Activated T-cell treated with anti-CD3 and anti-CD28 coated beads, Interleukin-2, amount 50 U/mL, for 72 hours (primary cell): ENCODE measurements at regions not wholly inside any gene's neighbourhood (a gene's known extent, or its start where the extent isn't known, plus 50 kb on each side); places are given as distances from the start of the nearest gene placed in this dataset.
"Not testable (repeated sequence)": the region's sequence is repeated elsewhere in the genome, so short reads cannot be mapped to it uniquely, and the experiment has no call there.

Source experiments
- ATAC-seq, 2 donors: fragments of 150-1000 bp; cut with Tn5 transposase; replicated peaks in 1 of 2; 2 replicates each; pipeline ENCODE4 v1.10.0; 2021; ENCODE audit warnings: moderate library complexity in 2 of 2, mild to moderate bottlenecking in 1 of 2
- DNase-seq, 2 donors: peaks; one replicate each; pipeline ENCODE4 v3.0.0; 2021 to 2022; ENCODE audit warnings: mixed read lengths in 1 of 2
- H3K27ac Mint-ChIP-seq: one replicate; pipeline ENCODE4 v1.8.0; 2022; ENCODE audit warnings: mild to moderate bottlenecking, moderate library complexity, mixed read lengths
- H3K27me3 Mint-ChIP-seq: one replicate; pipeline ENCODE4 v1.8.0; 2022; ENCODE audit warnings: low read depth, mixed read lengths
- H3K36me3 Mint-ChIP-seq, 2 donors: one replicate each; pipeline ENCODE4 v1.8.0; 2022; ENCODE audit warnings: mixed read lengths in 2 of 2, mild to moderate bottlenecking in 1 of 2; ENCODE audit not compliant: insufficient read depth in 2 of 2
- H3K4me1 Mint-ChIP-seq: one replicate; pipeline ENCODE4 v1.8.0; 2022; ENCODE audit warnings: low read depth, mixed read lengths
- H3K4me3 Mint-ChIP-seq, 2 donors: one replicate each; pipeline ENCODE4 v1.8.0; 2022; ENCODE audit warnings: mild to moderate bottlenecking in 2 of 2, mixed read lengths in 2 of 2, moderate library complexity in 2 of 2
- H3K9me3 Mint-ChIP-seq, 2 donors: one replicate each; pipeline ENCODE4 v1.8.0; 2022; ENCODE audit warnings: mixed read lengths in 2 of 2

DNA sequence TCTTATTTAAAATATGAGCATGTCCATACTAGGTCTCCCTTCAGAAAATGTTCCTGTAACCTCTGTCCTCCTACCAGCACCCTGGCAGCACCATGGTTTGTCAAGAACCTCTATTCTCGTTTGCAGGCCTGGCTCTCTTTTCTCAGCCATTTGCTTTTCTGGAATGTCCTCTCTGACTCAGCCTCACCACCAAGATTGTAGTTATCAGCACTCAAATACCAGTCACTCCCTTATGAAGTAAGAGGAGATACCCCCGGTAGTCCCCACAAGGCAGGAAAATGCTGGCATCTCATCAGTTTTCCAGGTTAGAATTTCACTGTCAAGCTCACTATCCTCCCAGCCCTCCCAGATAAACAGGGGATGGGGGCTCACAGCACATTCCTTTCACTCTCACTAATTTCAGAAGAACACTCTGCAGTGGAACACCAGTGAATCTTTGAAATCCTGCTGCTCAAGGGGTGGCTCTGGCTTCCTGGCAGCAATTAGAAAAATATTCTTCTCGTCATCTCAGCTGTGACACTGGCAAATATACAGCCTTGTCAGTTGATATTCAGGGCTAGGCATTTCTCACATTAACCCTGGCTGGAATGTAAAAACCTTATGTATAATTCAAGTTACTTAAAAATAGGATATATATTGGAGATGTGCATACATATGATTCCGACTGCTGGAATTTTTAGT is 129.2 kb downstream of the TBX18 start:
- Mint-ChIP-seq H3K9me3 (peaks cover 7 to 12% of the 10 kb centered on the region in 2 donors), H3K27me3 (no peaks in the 10 kb centered on the region), H3K4me1 (no peaks in the 10 kb centered on the region), H3K27ac (no peak overlapping the region), H3K36me3 (no peaks in the 10 kb centered on the region), H3K4me3 (no peak overlapping the region)
- DNase-seq, result no peak
- no peak for ATAC-seq

DNA sequence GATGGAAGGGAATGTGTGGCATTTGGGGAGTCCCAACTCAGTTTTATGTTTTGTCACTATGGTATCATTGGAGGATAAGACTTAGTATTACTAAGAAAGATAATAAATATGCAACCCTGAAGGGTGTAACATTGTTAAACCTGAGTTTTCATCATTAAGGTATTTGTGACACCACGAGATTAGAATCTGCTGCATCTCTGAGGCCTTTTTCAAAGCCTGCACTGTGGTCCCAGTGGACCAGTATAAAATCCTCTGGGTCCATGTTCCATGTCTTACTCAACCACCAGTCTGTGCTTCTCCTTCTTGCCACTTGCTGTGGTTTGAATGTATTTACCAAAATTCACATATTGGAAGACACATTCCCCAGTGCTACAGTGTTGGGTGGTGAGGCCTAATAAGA is 130.6 kb downstream of the TBX18 start:
- DNase-seq (no peak), ATAC-seq (no peak)
- Mint-ChIP-seq H3K36me3 (no peaks in the 10 kb centered on the region), H3K4me1 (no peaks in the 10 kb centered on the region), H3K27ac (no peak overlapping the region), H3K9me3 (peaks cover 6 to 12% of the 10 kb centered on the region in 2 donors), H3K27me3 (no peaks in the 10 kb centered on the region), H3K4me3 (no peak overlapping the region)

DNA sequence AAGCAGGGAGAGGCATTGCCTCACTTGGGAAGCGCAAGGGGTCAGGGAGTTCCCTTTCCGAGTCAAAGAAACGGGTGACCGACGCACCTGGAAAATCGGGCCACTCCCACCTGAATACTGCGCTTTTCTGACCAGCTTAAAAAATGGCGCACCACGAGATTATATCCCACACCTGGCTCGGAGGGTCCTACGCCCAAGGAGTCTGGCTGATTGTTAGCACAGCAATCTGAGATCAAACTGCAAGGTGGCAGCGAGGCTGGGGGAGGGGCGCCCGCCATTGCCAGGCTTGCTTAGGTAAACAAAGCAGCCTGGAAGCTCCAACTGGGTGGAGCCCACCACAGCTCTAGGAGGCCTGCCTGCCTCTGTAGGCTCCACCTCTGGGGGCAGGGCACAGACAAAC is 137.9 kb downstream of the TBX18 start:
- H3K27ac Mint-ChIP-seq, ATAC-seq, H3K4me3 Mint-ChIP-seq, H3K9me3 Mint-ChIP-seq, H3K4me1 Mint-ChIP-seq, H3K27me3 Mint-ChIP-seq, DNase-seq, H3K36me3 Mint-ChIP-seq: not testable (repeated sequence)

DNA sequence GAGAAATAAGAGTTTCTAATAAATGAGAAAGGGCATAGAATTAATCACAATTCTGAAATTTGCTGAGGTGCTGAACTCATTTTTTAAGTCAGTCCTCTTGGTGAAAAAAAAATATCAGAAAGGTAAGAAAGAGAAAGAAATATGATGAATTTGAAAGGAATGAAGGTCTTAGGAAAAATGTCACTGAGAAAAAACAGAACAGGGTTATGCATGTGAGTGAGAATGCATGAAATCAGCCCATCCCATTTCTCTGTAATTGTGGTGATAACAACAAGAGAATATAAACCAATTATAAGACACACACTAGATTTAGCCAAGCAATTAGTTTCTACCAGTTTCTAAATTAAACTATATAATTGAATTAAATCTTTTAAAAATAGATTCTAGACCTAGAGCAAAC is 138.9 kb downstream of the TBX18 start:
- peaks cover 10% of the 10 kb centered on the region in 2 donors for H3K9me3 Mint-ChIP-seq
- ATAC-seq, result no peak
- no peak overlapping the region for H3K27ac Mint-ChIP-seq
- H3K4me1 Mint-ChIP-seq, result no peaks in the 10 kb centered on the region
- H3K4me3 Mint-ChIP-seq, result no peak overlapping the region
- peaks cover 0 to 2% of the 10 kb centered on the region in 2 donors for H3K36me3 Mint-ChIP-seq
- no peak for DNase-seq
- H3K27me3 Mint-ChIP-seq, result no peaks in the 10 kb centered on the region

DNA sequence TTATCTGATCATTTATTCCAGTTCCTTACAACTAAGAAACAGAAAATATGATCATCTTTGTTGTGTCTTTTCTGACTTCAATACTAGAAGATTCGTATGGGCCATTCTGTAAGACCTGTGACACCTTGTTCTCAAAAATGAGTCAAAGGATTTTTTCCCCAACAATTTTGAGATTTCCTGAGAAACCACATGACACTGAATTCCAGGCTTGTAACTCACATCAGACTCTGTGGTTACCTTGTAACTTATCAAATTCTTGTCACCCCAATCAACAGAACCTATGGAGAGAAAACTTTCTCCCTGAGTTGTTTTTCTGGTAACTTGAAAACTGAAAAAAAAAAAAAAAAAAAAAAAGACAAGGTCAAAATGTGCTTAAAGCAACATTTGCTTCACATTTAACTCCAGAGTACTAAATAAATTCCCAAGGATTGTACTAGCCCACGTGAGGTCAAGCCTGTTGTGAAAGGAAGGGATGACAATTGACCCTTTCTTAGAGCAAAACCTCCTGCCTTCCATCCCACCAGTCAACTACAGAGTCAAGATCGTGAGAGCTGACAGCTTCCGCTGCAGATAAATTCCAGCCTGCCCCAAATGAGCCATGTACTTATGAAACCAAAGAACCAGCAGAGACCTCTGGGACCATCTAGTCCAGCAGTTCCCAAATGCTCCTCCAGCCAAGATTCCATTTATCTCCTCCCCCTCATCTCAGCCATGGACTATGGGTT is 140.3 kb downstream of the TBX18 start:
- no peaks in the 10 kb centered on the region for H3K4me1 Mint-ChIP-seq
- H3K9me3 Mint-ChIP-seq, result peaks cover 10 to 11% of the 10 kb centered on the region in 2 donors
- DNase-seq (no peak), ATAC-seq (no peak)
- H3K4me3 Mint-ChIP-seq, result no peak overlapping the region
- no peak overlapping the region for H3K27ac Mint-ChIP-seq
- H3K27me3 Mint-ChIP-seq, result no peaks in the 10 kb centered on the region
- peaks cover 0 to 2% of the 10 kb centered on the region in 2 donors for H3K36me3 Mint-ChIP-seq

DNA sequence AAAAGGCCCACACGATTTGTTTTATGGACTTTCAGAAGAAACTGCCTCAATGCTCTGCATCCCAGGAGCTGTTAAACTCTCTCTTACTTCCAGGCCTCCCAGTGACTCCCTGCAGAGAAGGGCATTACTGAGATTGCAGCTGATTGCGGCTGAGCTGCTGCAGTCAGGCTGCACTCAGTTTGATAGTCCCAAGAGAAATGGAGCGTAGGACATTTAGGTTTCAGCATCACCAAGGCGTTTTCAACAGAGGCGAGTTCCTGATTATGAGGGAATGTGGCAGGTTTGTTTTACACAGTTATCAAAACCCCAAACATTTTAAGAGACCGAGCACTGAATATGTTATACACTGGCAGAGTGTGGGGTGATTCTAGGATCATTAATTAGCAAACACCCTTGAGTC is 145.6 kb downstream of the TBX18 start:
- Mint-ChIP-seq H3K27ac (no peak overlapping the region), H3K4me1 (no peaks in the 10 kb centered on the region), H3K27me3 (no peaks in the 10 kb centered on the region), H3K9me3 (peaks cover 10% of the 10 kb centered on the region in 2 donors), H3K4me3 (no peak overlapping the region), H3K36me3 (no peaks in the 10 kb centered on the region)
- ATAC-seq (no peak), DNase-seq (no peak)

DNA sequence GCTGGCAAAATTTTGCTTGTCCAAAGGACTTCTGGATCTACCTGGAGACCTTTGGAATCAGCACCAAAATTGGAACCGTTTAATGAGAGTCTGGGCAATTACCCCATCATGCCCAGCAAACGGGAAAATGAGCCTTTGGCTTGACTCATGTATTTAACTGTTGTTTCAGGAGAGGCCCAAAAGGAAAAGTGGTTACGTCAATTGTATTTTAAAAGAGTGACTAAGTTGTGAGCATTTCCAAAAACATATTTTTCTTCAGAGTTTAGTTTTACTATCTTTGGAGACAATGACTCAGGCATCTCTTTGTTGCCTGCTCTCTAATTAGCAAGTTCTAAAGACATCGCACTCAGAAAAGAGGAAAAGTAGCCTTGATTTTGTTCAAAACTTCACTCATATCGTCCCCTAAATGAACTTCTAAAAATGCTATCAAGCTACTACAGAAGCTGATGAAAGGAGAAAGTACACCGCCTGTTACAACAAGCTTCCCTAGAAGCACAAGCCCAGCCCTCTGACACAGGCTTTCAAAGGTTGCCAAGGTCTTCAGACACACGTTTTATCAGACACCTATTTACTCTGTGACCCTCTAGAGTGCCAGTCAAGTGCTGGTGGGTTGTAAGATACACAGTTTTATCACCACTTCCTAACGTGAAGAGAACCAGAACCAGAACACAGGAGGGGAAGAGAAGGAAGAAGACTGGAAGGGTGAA is 146.2 kb downstream of the TBX18 start:
- no peaks in the 10 kb centered on the region for H3K4me1 Mint-ChIP-seq
- H3K4me3 Mint-ChIP-seq, result no peak overlapping the region
- H3K36me3 Mint-ChIP-seq, result no peaks in the 10 kb centered on the region
- no peak overlapping the region for H3K27ac Mint-ChIP-seq
- ATAC-seq (no peak), DNase-seq (no peak)
- no peaks in the 10 kb centered on the region for H3K27me3 Mint-ChIP-seq
- H3K9me3 Mint-ChIP-seq, result peaks cover 10% of the 10 kb centered on the region in 2 donors

DNA sequence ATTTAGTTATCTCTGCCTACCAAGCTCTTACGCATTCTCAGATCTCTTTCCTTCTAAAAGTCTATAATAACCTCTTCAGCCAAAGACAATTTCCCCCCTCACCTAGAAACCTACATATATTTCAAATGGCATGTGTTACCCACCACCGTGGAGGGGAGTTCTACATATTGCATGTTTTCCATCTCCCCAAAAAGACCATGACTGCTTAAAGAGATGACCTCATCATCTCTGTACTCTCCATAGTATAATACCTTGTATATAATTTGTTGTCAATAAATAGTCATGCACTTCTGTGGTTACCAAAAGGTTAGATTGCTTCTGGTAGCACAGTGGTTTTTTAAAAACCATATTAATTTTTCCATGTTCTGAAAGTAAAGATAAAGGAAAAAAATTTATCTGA is 148.4 kb downstream of the TBX18 start:
- Mint-ChIP-seq H3K27ac (no peak overlapping the region), H3K27me3 (no peaks in the 10 kb centered on the region), H3K9me3 (peaks cover 3 to 6% of the 10 kb centered on the region in 2 donors), H3K36me3 (no peaks in the 10 kb centered on the region), H3K4me1 (no peaks in the 10 kb centered on the region), H3K4me3 (no peak overlapping the region)
- ATAC-seq (no peak), DNase-seq (no peak)

DNA sequence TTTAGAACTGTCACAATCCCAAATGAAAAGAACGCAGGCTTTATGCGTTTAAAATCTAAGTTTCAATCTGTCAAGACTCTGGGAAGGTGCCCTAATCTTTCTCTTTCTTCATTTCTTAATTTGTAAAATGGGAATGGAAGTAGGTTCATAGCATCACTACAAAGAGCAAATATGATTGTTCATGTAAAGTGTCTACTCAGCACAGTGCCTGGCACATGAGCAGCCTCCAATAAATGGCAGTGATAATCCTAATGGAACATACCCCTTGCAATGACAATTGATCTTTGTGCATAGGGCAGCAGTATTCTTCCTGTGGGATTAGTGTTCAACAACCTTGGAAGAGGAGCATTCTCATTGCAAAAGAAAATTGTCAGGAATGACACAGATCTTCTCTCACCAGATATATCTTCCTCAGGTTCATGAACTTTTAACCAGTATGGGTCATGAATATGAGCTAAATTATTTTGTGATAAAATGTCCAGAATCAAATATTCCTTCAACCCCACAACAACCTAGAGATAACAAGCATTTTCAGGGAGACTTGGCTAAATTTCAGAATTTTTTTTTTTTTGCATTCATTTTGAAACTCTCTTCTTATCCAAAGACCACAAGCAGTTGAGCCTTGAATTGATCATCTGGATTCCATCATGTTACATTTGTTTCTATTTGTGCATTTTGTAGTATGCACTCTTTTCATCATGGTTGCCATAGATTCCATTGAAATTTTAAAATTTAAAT is 149.1 kb downstream of the TBX18 start:
- H3K4me1 Mint-ChIP-seq, result no peaks in the 10 kb centered on the region
- H3K27ac Mint-ChIP-seq, result no peak overlapping the region
- H3K27me3 Mint-ChIP-seq, result no peaks in the 10 kb centered on the region
- no peak for ATAC-seq
- H3K4me3 Mint-ChIP-seq, result no peak overlapping the region
- H3K36me3 Mint-ChIP-seq, result no peaks in the 10 kb centered on the region
- no peak for DNase-seq
- H3K9me3 Mint-ChIP-seq, result peaks cover 3 to 6% of the 10 kb centered on the region in 2 donors

DNA sequence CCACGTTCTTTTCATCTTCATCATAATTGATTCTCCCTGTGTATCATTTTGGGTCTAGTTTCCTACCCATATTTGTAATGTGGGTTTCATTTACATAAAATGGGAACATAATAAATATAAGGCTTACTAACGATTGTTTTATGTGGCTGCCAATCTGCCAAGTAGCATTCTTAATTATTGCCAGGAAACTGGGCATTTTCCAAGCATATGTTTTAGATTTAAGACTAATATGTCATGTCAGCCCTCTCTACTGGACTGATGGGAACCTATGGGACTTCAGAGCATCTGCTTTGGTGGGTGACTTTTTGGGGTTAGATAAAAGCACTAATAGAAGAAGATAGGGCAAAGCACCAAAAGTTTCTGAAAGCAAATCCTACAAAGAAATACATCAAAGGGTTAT is 157.5 kb downstream of the TBX18 start:
- DNase-seq, result no peak
- H3K4me3 Mint-ChIP-seq, result no peak overlapping the region
- H3K4me1 Mint-ChIP-seq, result no peaks in the 10 kb centered on the region
- H3K9me3 Mint-ChIP-seq, result peaks cover 0 to 5% of the 10 kb centered on the region in 2 donors
- no peak overlapping the region for H3K27ac Mint-ChIP-seq
- H3K27me3 Mint-ChIP-seq, result no peaks in the 10 kb centered on the region
- no peaks in the 10 kb centered on the region for H3K36me3 Mint-ChIP-seq
- no peak for ATAC-seq

DNA sequence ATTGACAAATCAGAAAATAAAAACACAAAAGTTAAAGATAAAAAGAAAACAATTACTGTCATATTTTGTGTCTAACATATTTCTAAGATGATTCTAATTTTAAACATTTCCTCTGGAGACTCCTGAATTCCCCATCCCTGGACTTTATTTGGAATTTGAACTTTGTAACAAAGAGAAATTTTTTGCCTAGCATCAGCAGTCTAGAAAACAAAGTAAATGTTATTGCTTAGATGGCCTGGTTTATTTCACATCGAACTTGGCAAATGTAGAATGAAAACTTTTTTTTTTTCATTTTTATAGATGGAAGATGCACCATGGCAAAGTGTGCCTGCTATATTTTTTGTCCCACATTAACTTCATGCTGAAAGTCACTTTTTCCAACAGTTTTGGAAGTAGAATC is 159.1 kb downstream of the TBX18 start:
- H3K4me3 Mint-ChIP-seq, result no peak overlapping the region
- no peak overlapping the region for H3K27ac Mint-ChIP-seq
- H3K36me3 Mint-ChIP-seq, result no peaks in the 10 kb centered on the region
- no peaks in the 10 kb centered on the region for H3K4me1 Mint-ChIP-seq
- ATAC-seq (no peak), DNase-seq (no peak)
- H3K9me3 Mint-ChIP-seq, result peaks cover 5% of the 10 kb centered on the region in 2 donors
- H3K27me3 Mint-ChIP-seq, result no peaks in the 10 kb centered on the region

DNA sequence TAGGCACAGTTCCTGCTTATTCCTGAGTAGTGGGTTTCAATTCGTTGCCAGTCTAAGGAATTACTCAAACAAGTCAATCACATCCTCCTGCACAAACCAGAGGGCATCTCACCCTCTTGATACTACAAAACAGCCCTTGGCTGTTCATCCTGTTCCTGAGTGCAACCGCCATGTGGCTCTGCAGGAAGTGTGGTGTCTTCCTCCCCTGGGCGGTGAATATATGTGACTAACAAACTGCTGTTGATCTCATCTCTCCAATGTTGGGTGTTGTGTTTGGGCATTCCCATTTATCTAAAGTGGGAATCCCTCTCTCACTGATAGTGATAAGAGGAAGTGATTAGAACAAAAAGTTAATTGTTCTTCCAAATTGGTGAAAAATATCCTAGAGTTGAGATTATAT is 163.0 kb downstream of the TBX18 start:
- H3K9me3 Mint-ChIP-seq, result peaks cover 5% of the 10 kb centered on the region in 2 donors
- H3K4me3 Mint-ChIP-seq, result no peak overlapping the region
- ATAC-seq, result no peak
- no peak overlapping the region for H3K27ac Mint-ChIP-seq
- H3K27me3 Mint-ChIP-seq, result no peaks in the 10 kb centered on the region
- no peaks in the 10 kb centered on the region for H3K4me1 Mint-ChIP-seq
- H3K36me3 Mint-ChIP-seq, result no peaks in the 10 kb centered on the region
- DNase-seq, result no peak

DNA sequence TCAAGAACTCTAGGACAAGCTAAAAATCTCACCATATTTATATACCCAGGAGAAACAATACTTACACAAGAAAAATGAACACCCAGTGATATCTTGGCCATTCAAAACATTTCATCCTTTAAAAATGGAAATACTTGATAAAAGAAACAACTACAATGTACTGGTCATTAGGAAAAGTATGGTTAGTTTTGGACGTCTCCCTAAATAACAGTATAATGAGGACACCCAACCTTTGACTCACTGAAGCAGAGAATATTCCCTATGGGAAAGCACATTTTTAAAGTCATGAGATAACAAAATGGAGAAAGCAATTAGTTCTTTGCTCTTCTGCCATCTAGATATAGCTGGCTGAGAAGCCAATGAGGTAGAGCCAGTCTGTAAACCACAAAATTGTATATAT is 164.4 kb downstream of the TBX18 start:
- Mint-ChIP-seq H3K27ac (no peak overlapping the region), H3K4me3 (no peak overlapping the region), H3K9me3 (peaks cover 3 to 5% of the 10 kb centered on the region in 2 donors), H3K27me3 (no peaks in the 10 kb centered on the region), H3K36me3 (no peaks in the 10 kb centered on the region), H3K4me1 (no peaks in the 10 kb centered on the region)
- ATAC-seq (no peak), DNase-seq (no peak)
